Activated CD4-positive, alpha-beta T cell treated with anti-CD3 and anti-CD28 coated beads, Interleukin-2, amount 10 ng/mL, durations not matched to agents 7 days and 5 days (primary cell): ENCODE measurements at regions not wholly inside any gene's neighbourhood (a gene's known extent, or its start where the extent isn't known, plus 50 kb on each side); places are given as distances from the start of the nearest gene placed in this dataset.

Source experiments
- CTCF ChIA-PET: fragments of 350-600 bp; sonication (Branson Sonifier 250); formaldehyde crosslinking; loops from one replicate; lab custom pipeline; 2021; ENCODE audit warnings: antibody characterized with exemption; lab: Charles Lee
- POLR2A ChIA-PET: fragments of 350-600 bp; sonication (Branson Sonifier 250); formaldehyde crosslinking; loops from one replicate; lab custom pipeline; 2021; ENCODE audit warnings: antibody characterized with exemption; lab: Charles Lee
- DNase-seq: peaks from one replicate; pipeline ENCODE4 v3.0.0-alpha.2; 2020
- H3K27ac Mint-ChIP-seq: one replicate; pipeline ENCODE4 v1.8.0; 2021; ENCODE audit warnings: mild to moderate bottlenecking, moderate library complexity, mixed read lengths
- H3K27me3 Mint-ChIP-seq: one replicate; pipeline ENCODE4 v1.8.0; 2021; ENCODE audit warnings: mixed read lengths
- H3K36me3 Mint-ChIP-seq: one replicate; pipeline ENCODE4 v1.8.0; 2021; ENCODE audit warnings: low read depth, mixed read lengths
- H3K4me1 Mint-ChIP-seq: one replicate; pipeline ENCODE4 v1.8.0; 2021; ENCODE audit warnings: mixed read lengths
- H3K4me3 Mint-ChIP-seq: one replicate; pipeline ENCODE4 v1.8.0; 2021; ENCODE audit warnings: mild to moderate bottlenecking, moderate library complexity, mixed read lengths
- H3K9me3 Mint-ChIP-seq: one replicate; pipeline ENCODE4 v1.8.0; 2021; ENCODE audit warnings: mixed read lengths

GRCh38 chr4:19748519-19749479 lies 502.9 kb upstream of the SLIT2 start:
- Mint-ChIP-seq H3K27me3 (no peaks in the 10 kb centered on the region), H3K27ac (no peak overlapping the region), H3K4me1 (no peaks in the 10 kb centered on the region), H3K9me3 (peaks cover 5% of the 10 kb centered on the region), H3K36me3 (no peaks in the 10 kb centered on the region), H3K4me3 (no peak overlapping the region)
- ChIA-PET CTCF (interaction anchor here (0.7 kb wide), 1 partner anchor 55 kb away, joined by 5 read pairs; no protein-coding TSS in a partner anchor), POLR2A (no interaction called here)
- no peak for DNase-seq

GRCh38 chr4:19746377-19746776 lies 505.3 kb upstream of the SLIT2 start:
- no peak for DNase-seq
- H3K36me3 Mint-ChIP-seq = no peaks in the 10 kb centered on the region
- H3K27me3 Mint-ChIP-seq = no peaks in the 10 kb centered on the region
- H3K4me1 Mint-ChIP-seq = no peaks in the 10 kb centered on the region
- no peak overlapping the region for H3K27ac Mint-ChIP-seq
- H3K9me3 Mint-ChIP-seq = peaks cover 5% of the 10 kb centered on the region
- no peak overlapping the region for H3K4me3 Mint-ChIP-seq
- ChIA-PET CTCF (no interaction called here), POLR2A (no interaction called here)

- no peak for DNase-seq
- H3K36me3 Mint-ChIP-seq = no peaks in the 10 kb centered on the region
- CTCF ChIA-PET = no interaction called here
- H3K4me3 Mint-ChIP-seq = no peak overlapping the region
- no peaks in the 10 kb centered on the region for H3K4me1 Mint-ChIP-seq
- no peaks in the 10 kb centered on the region for H3K27me3 Mint-ChIP-seq
- no peak overlapping the region for H3K27ac Mint-ChIP-seq
- H3K9me3 Mint-ChIP-seq = peaks cover 9% of the 10 kb centered on the region
- POLR2A ChIA-PET = no interaction called here
Observed at GRCh38 chr4:19743115-19743638, 508.5 kb upstream of the SLIT2 start.

- H3K27me3 Mint-ChIP-seq = no peaks in the 10 kb centered on the region
- H3K4me3 Mint-ChIP-seq = no peak overlapping the region
- H3K27ac Mint-ChIP-seq = no peak overlapping the region
- CTCF ChIA-PET = no interaction called here
- no peaks in the 10 kb centered on the region for H3K4me1 Mint-ChIP-seq
- peaks cover 6% of the 10 kb centered on the region for H3K9me3 Mint-ChIP-seq
- POLR2A ChIA-PET = no interaction called here
- DNase-seq = no peak
- no peaks in the 10 kb centered on the region for H3K36me3 Mint-ChIP-seq
Observed at GRCh38 chr4:19739101-19739651, 512.5 kb upstream of the SLIT2 start.

DNA sequence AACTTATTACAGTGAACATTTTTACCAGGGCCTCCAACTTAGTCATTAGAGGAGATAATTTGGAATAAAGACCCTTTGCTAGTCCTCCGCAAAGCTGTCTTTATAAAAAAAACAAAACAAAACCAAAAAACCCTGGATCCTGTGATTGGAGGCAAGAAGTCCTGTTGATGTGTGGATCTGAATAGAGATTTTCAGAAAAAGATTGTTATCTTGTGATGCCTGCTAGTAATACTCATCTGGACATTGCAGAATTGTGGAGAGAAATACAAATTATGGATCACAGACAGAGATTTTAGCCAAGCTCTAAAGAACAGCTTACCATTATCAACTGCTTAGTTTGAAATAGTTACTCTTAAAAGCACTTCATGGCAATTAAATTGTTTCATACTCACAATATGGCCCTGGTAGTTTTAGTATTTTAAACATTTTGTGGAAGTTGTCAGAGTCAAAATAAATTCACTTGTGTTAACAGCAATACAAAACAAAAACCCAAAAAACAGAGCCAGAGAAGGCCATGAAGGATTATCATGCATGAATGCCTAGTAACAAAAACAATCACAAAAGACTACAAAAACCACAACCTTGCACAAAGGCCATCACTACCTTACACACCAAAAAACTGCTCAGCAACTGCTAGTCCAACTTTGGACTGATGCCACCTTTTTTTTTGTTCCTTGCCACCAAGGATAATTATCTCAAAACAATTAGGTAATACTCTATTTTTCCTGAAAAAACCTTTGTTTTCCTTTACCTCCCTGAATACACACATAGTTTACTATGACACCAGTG lies 514.5 kb upstream of the SLIT2 start:
- no peak for DNase-seq
- Mint-ChIP-seq H3K36me3 (no peaks in the 10 kb centered on the region), H3K4me1 (no peaks in the 10 kb centered on the region), H3K27me3 (no peaks in the 10 kb centered on the region), H3K4me3 (no peak overlapping the region), H3K9me3 (peaks cover 6% of the 10 kb centered on the region), H3K27ac (no peak overlapping the region)
- ChIA-PET POLR2A (no interaction called here), CTCF (no interaction called here)

GRCh38 chr4:19735012-19735411 lies 516.7 kb upstream of the SLIT2 start:
- no peak overlapping the region for H3K4me3 Mint-ChIP-seq
- peaks cover 5% of the 10 kb centered on the region for H3K4me1 Mint-ChIP-seq
- no peak for DNase-seq
- no peaks in the 10 kb centered on the region for H3K36me3 Mint-ChIP-seq
- POLR2A ChIA-PET = no interaction called here
- peaks cover 5% of the 10 kb centered on the region for H3K9me3 Mint-ChIP-seq
- H3K27ac Mint-ChIP-seq = no peak overlapping the region
- H3K27me3 Mint-ChIP-seq = no peaks in the 10 kb centered on the region
- CTCF ChIA-PET = no interaction called here

DNA sequence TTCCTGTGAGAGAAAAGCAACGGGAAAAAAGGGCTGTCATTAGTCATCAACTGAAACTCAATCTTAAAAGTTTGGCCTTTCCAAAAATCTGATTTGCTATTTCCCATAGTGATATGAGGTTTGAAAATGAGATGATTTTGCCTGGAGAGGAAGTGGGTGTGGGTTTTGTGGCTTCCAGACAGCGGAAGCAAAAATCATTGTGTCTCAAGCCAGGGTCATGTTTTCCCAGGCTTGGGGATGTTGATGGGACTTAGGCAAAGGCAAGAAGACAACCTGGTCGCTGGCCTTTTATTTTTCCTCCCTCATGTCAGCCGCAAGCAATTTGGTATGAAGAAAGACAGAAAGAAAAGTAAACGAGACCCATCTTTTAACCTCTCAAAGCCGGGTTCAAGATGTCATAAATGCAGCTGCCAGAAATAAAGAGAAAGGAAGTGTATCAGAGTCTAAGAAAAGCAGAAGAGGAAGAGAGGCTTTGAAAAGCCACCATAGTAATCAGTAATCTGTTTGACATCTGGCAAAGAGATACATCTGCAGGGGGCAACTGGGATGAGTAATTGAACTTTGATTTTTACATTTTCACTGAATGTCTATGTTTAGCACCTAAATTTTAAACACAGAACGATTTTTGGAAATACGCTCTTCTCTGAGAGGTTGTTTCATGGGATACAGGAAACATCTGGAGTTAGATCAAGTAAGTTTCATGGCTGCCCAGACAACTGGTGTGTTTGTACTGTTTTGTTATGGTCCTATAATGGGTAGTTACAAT lies 521.6 kb upstream of the SLIT2 start:
- Mint-ChIP-seq H3K27ac (no peak overlapping the region), H3K9me3 (peaks cover 3% of the 10 kb centered on the region), H3K36me3 (no peaks in the 10 kb centered on the region), H3K4me1 (peaks cover 11% of the 10 kb centered on the region), H3K4me3 (no peak overlapping the region), H3K27me3 (no peaks in the 10 kb centered on the region)
- ChIA-PET CTCF (interaction anchor here (1.2 kb wide), 1 partner anchor 12 kb away, joined by 3 read pairs; no protein-coding TSS in a partner anchor), POLR2A (no interaction called here)
- DNase-seq = no peak

DNA sequence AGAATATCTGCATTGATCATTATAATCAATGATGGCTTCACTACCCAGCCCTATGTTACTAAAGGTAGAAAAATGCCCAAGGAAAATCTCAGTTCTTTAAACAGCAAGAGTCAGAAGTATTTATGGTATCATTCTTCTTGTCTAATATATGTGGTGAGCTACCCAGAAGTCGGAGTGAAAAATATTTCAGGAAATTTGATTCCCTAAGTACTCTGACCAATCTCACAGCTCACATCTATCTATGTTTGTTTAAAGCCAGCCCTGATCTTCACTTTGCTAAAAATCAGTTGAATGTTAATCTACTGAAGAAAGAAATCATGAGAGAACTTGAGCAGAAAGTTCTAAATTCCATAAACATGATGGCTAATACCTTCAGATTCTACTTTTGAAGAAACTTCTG lies 522.9 kb upstream of the SLIT2 start:
- no peaks in the 10 kb centered on the region for H3K27me3 Mint-ChIP-seq
- H3K9me3 Mint-ChIP-seq = peaks cover 3% of the 10 kb centered on the region
- no peaks in the 10 kb centered on the region for H3K36me3 Mint-ChIP-seq
- ChIA-PET POLR2A (no interaction called here), CTCF (no interaction called here)
- H3K4me3 Mint-ChIP-seq = no peak overlapping the region
- DNase-seq = no peak
- no peak overlapping the region for H3K27ac Mint-ChIP-seq
- peaks cover 11% of the 10 kb centered on the region for H3K4me1 Mint-ChIP-seq

GRCh38 chr4:19727141-19727540 lies 524.6 kb upstream of the SLIT2 start:
- H3K27me3 Mint-ChIP-seq = no peaks in the 10 kb centered on the region
- H3K4me3 Mint-ChIP-seq = no peak overlapping the region
- peaks cover 3% of the 10 kb centered on the region for H3K9me3 Mint-ChIP-seq
- POLR2A ChIA-PET = no interaction called here
- no peak overlapping the region for H3K27ac Mint-ChIP-seq
- H3K4me1 Mint-ChIP-seq = peaks cover 11% of the 10 kb centered on the region
- CTCF ChIA-PET = no interaction called here
- DNase-seq = no peak
- H3K36me3 Mint-ChIP-seq = no peaks in the 10 kb centered on the region

GRCh38 chr4:19725130-19725529 lies 526.6 kb upstream of the SLIT2 start:
- DNase-seq = no peak
- Mint-ChIP-seq H3K27ac (no peak overlapping the region), H3K27me3 (no peaks in the 10 kb centered on the region), H3K4me3 (no peak overlapping the region), H3K9me3 (peaks cover 4% of the 10 kb centered on the region), H3K4me1 (peaks cover 6% of the 10 kb centered on the region), H3K36me3 (no peaks in the 10 kb centered on the region)
- POLR2A ChIA-PET = no interaction called here
- CTCF ChIA-PET = interaction anchor here (1.3 kb wide), 1 partner anchor 10 kb away, joined by 3 read pairs; no protein-coding TSS in a partner anchor

GRCh38 chr4:19722404-19722803 lies 529.3 kb upstream of the SLIT2 start:
- no peak for DNase-seq
- H3K4me3 Mint-ChIP-seq = no peak overlapping the region
- POLR2A ChIA-PET = no interaction called here
- H3K27me3 Mint-ChIP-seq = no peaks in the 10 kb centered on the region
- H3K27ac Mint-ChIP-seq = no peak overlapping the region
- no peaks in the 10 kb centered on the region for H3K4me1 Mint-ChIP-seq
- peaks cover 3% of the 10 kb centered on the region for H3K9me3 Mint-ChIP-seq
- no peaks in the 10 kb centered on the region for H3K36me3 Mint-ChIP-seq
- CTCF ChIA-PET = no interaction called here

DNA sequence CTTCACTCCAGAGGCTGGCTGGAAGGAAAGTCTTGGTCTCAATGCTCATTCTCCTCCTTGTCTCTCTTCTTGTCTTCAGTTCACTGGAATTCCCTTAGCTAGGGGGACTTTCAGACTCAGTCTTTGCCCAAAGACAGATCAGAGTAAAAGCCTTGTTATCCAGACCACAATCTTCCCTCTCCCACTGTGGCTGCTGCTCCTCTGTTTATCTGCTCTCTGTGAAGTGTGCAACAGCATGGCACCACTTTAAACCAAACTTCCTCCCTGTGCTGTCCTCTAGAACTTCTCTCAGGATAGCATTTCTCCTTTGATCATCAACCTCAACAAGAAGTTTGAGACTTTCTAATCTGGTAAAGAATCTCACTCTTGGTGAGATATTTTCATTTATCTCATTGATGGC lies 530.1 kb upstream of the SLIT2 start:
- no peak for DNase-seq
- Mint-ChIP-seq H3K36me3 (no peaks in the 10 kb centered on the region), H3K4me3 (no peak overlapping the region), H3K27me3 (no peaks in the 10 kb centered on the region), H3K27ac (no peak overlapping the region), H3K9me3 (peaks cover 3% of the 10 kb centered on the region), H3K4me1 (no peaks in the 10 kb centered on the region)
- ChIA-PET POLR2A (no interaction called here), CTCF (no interaction called here)
